ENCODE measurements at regions not wholly inside any gene's neighbourhood (a gene's known extent, or its start where the extent isn't known, plus 50 kb on each side); places are given as distances from the start of the nearest gene placed in this dataset.

DNA sequence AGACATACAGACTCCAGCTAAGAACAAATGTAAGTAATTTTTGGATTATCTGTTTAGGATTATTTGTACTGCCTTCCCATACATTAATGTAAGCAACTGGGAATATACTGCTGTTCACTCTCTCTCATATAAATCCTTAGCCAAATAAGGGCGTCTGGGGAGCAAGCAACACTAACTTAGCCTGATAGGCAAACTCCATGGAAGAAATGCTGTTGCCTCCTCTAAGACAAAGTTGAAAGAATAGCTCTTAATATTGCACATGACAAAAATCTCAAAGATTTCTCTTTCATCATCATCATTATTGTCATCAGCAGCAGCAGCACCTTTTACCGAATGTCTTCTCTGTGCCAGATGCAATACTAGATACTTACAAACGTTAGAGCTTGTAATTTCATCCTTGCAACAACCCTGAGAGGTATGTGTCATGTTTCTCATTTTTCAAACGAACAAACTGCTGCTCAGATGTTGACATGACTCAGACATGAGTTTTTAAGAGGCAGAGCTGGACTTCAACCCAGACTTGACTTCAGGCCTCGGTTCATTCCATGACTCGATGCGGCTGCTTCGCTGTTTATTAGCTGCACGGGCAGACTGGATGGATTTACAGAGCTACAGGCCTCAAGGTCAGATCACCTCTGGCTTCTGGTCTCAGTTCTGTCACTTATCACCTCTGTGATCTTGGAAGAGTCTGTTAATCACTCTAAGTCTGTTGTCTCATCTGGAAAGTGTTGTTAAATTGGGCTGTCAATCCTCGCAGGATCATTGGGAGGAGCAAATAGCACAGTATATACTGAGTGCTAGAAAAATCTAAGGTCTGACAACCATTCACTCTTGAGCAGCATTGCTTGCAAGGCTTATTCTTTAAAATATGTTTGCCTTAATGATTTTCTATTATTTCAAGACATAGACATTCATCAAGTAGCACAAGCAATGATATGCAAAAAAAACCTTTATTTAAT lies 126.3 kb upstream of the CELF2 start:
- H3K36me3 ChIP-seq = no peaks in the 10 kb centered on the region
- TF ChIP-seq EP300 (IDR thresholded peaks at IDR 0.05) (no peak), POLR2A (IDR thresholded peaks at IDR 0.05) (no peak), POLR2AphosphoS5 (IDR thresholded peaks at IDR 0.05) (no peak)
- TF ChIP-seq, protein P1, sequence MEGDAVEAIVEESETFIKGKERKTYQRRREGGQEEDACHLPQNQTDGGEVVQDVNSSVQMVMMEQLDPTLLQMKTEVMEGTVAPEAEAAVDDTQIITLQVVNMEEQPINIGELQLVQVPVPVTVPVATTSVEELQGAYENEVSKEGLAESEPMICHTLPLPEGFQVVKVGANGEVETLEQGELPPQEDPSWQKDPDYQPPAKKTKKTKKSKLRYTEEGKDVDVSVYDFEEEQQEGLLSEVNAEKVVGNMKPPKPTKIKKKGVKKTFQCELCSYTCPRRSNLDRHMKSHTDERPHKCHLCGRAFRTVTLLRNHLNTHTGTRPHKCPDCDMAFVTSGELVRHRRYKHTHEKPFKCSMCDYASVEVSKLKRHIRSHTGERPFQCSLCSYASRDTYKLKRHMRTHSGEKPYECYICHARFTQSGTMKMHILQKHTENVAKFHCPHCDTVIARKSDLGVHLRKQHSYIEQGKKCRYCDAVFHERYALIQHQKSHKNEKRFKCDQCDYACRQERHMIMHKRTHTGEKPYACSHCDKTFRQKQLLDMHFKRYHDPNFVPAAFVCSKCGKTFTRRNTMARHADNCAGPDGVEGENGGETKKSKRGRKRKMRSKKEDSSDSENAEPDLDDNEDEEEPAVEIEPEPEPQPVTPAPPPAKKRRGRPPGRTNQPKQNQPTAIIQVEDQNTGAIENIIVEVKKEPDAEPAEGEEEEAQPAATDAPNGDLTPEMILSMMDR (IDR thresholded peaks at IDR 0.05) = no peak
- intact Hi-C loops (cut with DNase I) = no loop called here
- no peak overlapping the region for H3K4me3 ChIP-seq
- WGBS, 2 donors = 73 to 77% methylated on average over 10 of the region's 10 CpGs
- H3K9me3 ChIP-seq = no peaks in the 10 kb centered on the region
- peaks cover 0 to 16% (median 8%) of the 10 kb centered on the region in 4 donors for H3K4me1 ChIP-seq
- no peak overlapping the region for H3K27ac ChIP-seq
- DNase-seq = no peak
- no peaks in the 10 kb centered on the region for H3K27me3 ChIP-seq

DNA sequence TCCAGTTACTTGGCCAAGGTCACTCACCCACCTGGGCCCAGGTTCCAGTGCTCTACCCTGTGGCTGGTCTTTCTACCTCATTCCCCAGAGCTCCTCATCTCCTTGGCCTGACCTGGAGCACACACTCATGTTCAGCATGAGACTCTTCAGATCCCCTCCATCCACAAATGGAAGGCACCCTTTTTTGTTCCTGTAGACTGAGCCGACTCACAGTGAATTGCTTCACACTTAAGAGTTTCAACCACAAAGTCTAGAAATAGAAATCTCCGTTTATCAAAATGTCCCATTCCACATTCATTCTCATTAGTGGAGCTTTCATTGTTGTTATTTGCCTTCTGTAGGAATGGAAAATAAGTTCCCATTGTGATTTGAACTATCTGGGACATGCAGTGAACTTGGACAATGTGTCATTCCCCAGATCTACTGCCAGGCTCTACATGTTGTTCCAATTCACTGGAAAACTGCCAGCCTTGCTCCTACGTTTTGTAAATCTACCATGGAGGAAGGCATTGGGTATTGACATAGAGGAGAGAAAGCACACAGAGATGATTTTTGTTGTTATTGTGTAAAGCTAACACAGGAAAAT lies 125.3 kb upstream of the CELF2 start:
- Histone ChIP-seq H3K4me3 (no peak overlapping the region), H3K36me3 (no peaks in the 10 kb centered on the region), H3K9me3 (no peaks in the 10 kb centered on the region), H3K27ac (no peak overlapping the region), H3K27me3 (no peaks in the 10 kb centered on the region), H3K4me1 (peaks cover 0 to 12% (median 8%) of the 10 kb centered on the region in 4 donors)
- intact Hi-C loops (cut with DNase I) = no loop called here
- no peak for DNase-seq
- TF ChIP-seq POLR2A (IDR thresholded peaks at IDR 0.05) = no peak
- TF ChIP-seq, protein P1 (IDR thresholded peaks at IDR 0.05) = no peak
- TF ChIP-seq EP300 (IDR thresholded peaks at IDR 0.05) = no peak
- TF ChIP-seq POLR2AphosphoS5 (IDR thresholded peaks at IDR 0.05) = no peak
- 73 to 74% methylated on average over 3 of the region's 3 CpGs for WGBS, 2 donors

DNA sequence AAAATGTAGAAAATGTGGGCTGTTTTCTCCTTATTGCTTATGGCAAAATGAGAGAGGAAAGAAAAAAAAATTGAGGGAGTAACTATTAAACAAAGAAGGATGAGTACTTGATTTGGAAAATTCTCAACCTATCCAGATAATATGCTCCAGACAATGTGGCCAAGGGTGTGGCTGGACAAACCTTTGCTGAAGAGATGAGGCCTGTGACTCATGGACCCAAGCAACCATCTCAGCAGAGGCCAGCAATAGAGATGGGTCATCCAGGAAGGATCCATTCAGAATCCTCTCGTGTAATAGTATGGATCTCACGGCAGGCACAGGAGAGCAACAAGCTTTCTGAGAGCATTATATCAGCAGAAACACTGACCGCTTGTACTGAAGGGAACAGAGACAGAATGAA lies 120.3 kb upstream of the CELF2 start:
- DNase-seq = no peak
- 95% methylated on average over 3 of the region's 3 CpGs for WGBS, 2 donors
- no peak for TF ChIP-seq EP300 (IDR thresholded peaks at IDR 0.05)
- no peak for TF ChIP-seq POLR2A (IDR thresholded peaks at IDR 0.05)
- TF ChIP-seq, protein P1 (IDR thresholded peaks at IDR 0.05) = no peak
- no peak for TF ChIP-seq POLR2AphosphoS5 (IDR thresholded peaks at IDR 0.05)
- H3K4me3 ChIP-seq = no peak overlapping the region
- no peaks in the 10 kb centered on the region for H3K27me3 ChIP-seq
- H3K27ac ChIP-seq = no peak overlapping the region
- no peaks in the 10 kb centered on the region for H3K9me3 ChIP-seq
- intact Hi-C loops (cut with DNase I) = no loop called here
- H3K4me1 ChIP-seq = no peaks in the 10 kb centered on the region
- no peaks in the 10 kb centered on the region for H3K36me3 ChIP-seq

DNA sequence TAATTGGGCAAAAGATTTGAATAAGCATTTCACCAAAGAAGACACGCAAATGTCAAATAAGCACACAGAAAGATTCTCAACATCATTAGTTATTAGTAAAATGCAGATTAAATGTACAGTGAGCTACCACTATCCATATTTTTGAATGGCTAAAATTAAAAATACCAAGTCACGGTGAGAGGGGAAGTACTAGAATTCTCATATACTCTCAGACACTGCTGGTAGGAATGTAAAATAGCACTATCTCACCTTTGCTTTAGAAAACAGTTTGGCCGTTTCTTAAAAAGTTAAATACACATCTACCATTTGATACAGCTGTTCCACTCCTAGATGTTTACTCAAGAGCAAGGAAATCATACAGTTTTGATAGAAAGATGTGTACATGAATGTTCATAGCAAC lies 115.8 kb upstream of the CELF2 start:
- no peak for TF ChIP-seq EP300 (IDR thresholded peaks at IDR 0.05)
- TF ChIP-seq, protein P1 (IDR thresholded peaks at IDR 0.05) = no peak
- Histone ChIP-seq H3K9me3 (no peaks in the 10 kb centered on the region), H3K4me3 (no peak overlapping the region), H3K4me1 (no peaks in the 10 kb centered on the region), H3K36me3 (no peaks in the 10 kb centered on the region), H3K27ac (no peak overlapping the region), H3K27me3 (no peaks in the 10 kb centered on the region)
- intact Hi-C loops (cut with DNase I) = no loop called here
- no peak for DNase-seq
- WGBS, 2 donors = 73 to 89% methylated on average over 3 of the region's 3 CpGs
